NT2/D1 (cell line): ENCODE measurements at regions not wholly inside any gene's neighbourhood (a gene's known extent, or its start where the extent isn't known, plus 50 kb on each side); places are given as distances from the start of the nearest gene placed in this dataset.
"Not testable (repeated sequence)": the region's sequence is repeated elsewhere in the genome, so short reads cannot be mapped to it uniquely, and the experiment has no call there.

Experiments
- DNase-seq: peaks from one replicate; pipeline ENCODE4 v3.0.0-alpha.2; 2011; ENCODE audit warnings: low read depth, low spot score
- H3K27me3 ChIP-seq: 2 replicates; pipeline ENCODE4 v1.6.0; 2011; ENCODE audit warnings: mild to moderate bottlenecking; ENCODE audit not compliant: insufficient read length, insufficient read depth
- H3K36me3 ChIP-seq: 2 replicates; pipeline ENCODE4 v1.6.1; 2011; ENCODE audit warnings: mild to moderate bottlenecking, low read length, mixed read lengths; ENCODE audit not compliant: insufficient read depth, insufficient read length
- H3K4me1 ChIP-seq: 2 replicates; pipeline ENCODE4 v1.5.1; 2011; ENCODE audit not compliant: insufficient read depth, insufficient read length
- H3K4me3 ChIP-seq: 2 replicates; pipeline ENCODE4 v1.5.1; 2011; ENCODE audit warnings: low read depth; ENCODE audit not compliant: insufficient read length
- H3K9ac ChIP-seq: 2 replicates; pipeline ENCODE4 v1.6.0; 2011; ENCODE audit warnings: low read depth; ENCODE audit not compliant: insufficient read length
- H3K9me3 ChIP-seq: 2 replicates; pipeline ENCODE4 v1.5.1; 2011; ENCODE audit warnings: mild to moderate bottlenecking, low read length; ENCODE audit not compliant: insufficient read depth
- SUZ12 ChIP-seq: IDR thresholded peaks from 2 replicates; pipeline ENCODE4 v1.6.1; 2011; ENCODE audit not compliant: insufficient read length, insufficient read depth; ENCODE audit errors: extremely low read depth
- YY1 ChIP-seq: IDR thresholded peaks from 2 replicates; pipeline ENCODE4 v1.6.1; 2011; ENCODE audit not compliant: insufficient read length, insufficient read depth
- ZNF274 ChIP-seq: IDR thresholded peaks from 2 replicates; pipeline ENCODE4 v1.6.1; 2011; ENCODE audit warnings: mild to moderate bottlenecking, low read depth, low read length

DNA sequence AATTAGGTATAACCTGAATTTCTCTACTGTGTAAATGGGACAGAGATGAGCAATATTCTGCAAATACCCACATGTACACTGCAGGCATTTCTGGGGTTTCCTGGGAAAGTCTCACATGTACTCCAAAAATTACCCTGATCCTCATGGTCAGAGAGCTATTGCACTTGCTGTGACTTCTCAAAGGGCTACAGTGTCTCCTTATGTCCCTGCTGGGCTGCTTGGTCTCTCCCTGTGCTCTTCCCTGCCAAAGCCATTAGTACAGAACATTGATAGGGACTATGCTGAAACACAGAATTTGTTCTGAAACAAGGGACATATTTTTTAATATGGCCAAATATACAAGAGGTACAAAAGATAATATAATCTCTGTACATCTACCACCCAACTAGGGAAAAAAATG, 924.4 kb upstream of the NXPH2 start:
- Histone ChIP-seq H3K4me1 (no peaks in the 10 kb centered on the region), H3K9ac (no peak overlapping the region), H3K27me3 (no peaks in the 10 kb centered on the region), H3K9me3 (no peaks in the 10 kb centered on the region), H3K36me3 (no peaks in the 10 kb centered on the region), H3K4me3 (no peak overlapping the region)
- TF ChIP-seq ZNF274: no peak
- TF ChIP-seq SUZ12: no peak
- no peak for TF ChIP-seq YY1
- no peak for DNase-seq

GRCh38 chr2:139694327-139694726, 914.1 kb upstream of the NXPH2 start:
- Histone ChIP-seq H3K27me3 (no peaks in the 10 kb centered on the region), H3K9me3 (no peaks in the 10 kb centered on the region), H3K9ac (no peak overlapping the region), H3K4me3 (no peak overlapping the region), H3K36me3 (no peaks in the 10 kb centered on the region), H3K4me1 (no peaks in the 10 kb centered on the region)
- DNase-seq: no peak
- TF ChIP-seq SUZ12 (no peak), ZNF274 (no peak), YY1 (no peak)

DNA sequence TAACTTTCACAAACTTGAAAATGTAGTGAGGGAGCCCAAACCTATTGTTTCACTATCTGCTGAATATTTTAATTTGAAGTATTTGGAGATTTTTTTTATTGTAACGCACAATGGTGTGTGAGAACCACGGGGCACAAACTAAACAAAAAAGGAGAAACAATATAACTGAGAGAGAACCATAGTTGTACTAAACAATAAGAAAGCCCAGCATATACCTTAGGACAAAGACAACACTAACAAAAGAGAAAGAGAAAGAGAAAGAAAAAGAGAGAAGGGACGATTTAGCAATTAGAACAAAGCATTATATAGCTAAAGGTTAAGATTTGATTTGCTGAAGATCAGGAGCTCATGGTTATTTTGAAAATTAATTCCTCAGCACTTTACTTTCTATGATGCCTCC, 906.0 kb upstream of the NXPH2 start:
- H3K36me3 ChIP-seq: no peaks in the 10 kb centered on the region
- no peaks in the 10 kb centered on the region; the same call in 1 of the 2 replicates for H3K9me3 ChIP-seq
- H3K9ac ChIP-seq: no peak overlapping the region
- no peak for TF ChIP-seq ZNF274
- TF ChIP-seq YY1: no peak
- TF ChIP-seq SUZ12: no peak
- no peak overlapping the region for H3K4me3 ChIP-seq
- H3K27me3 ChIP-seq: no peaks in the 10 kb centered on the region
- no peak for DNase-seq
- H3K4me1 ChIP-seq: no peaks in the 10 kb centered on the region

- H3K9me3 ChIP-seq: no peaks in the 10 kb centered on the region; the same call in 1 of the 2 replicates
- no peak overlapping the region for H3K4me3 ChIP-seq
- H3K9ac ChIP-seq: no peak overlapping the region
- TF ChIP-seq SUZ12: no peak
- H3K27me3 ChIP-seq: no peaks in the 10 kb centered on the region
- no peak for DNase-seq
- no peaks in the 10 kb centered on the region for H3K36me3 ChIP-seq
- no peaks in the 10 kb centered on the region for H3K4me1 ChIP-seq
These were observed 905.1 kb upstream of the NXPH2 start for GRCh38 chr2:139685090-139685983.

DNA sequence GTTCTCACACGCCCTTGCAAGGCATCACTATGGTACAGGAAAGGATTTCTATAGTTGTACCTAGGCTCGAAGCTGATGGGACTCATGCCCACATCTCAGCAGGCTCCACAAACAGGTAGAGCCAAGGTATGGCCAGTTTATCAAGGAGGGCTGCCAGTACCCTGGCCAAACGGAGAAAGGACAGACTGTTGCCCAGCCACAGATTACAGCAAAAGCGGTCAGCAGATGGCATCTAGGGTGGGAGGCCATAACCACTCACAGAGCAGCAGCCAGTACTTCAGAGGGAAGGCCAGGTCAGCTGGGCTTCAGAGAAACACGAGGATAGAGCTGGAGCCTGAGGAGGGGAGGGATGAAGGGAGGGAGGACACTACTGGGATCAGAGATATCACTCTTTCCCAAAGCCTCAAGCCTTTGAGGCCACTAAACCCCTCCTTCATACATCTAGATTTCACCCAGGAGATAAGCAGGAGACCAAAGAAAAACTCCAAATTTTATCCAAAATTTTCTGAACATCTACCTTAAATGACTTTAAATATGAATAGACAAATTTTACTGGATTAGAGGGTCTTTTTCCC, 904.2 kb upstream of the NXPH2 start:
- no peak overlapping the region for H3K9ac ChIP-seq
- H3K36me3 ChIP-seq: no peaks in the 10 kb centered on the region
- H3K9me3 ChIP-seq: no peaks in the 10 kb centered on the region; the same call in 1 of the 2 replicates
- H3K4me3 ChIP-seq: no peak overlapping the region
- no peaks in the 10 kb centered on the region for H3K4me1 ChIP-seq
- H3K27me3 ChIP-seq: no peaks in the 10 kb centered on the region
- DNase-seq: no peak
- no peak for TF ChIP-seq ZNF274
- no peak for TF ChIP-seq SUZ12
- TF ChIP-seq YY1: no peak

DNA sequence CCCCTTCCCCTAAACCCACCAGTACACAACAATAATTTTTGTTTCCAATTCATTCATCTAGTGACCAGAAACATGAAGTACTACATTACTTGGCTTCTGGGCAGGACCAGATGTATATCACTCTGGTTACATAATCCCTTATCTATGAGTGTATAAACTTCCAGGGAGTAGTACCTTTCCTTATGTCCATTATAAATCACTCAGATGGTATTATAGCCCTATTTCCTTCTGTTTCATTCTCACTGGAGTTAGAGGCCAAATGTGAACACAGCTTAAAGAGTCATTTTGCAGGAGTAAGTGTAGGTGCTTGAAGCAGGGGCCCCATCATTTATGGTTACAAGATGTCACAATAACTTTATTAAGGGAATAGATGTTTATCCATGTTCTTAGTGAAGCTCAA, 894.4 kb upstream of the NXPH2 start:
- no peaks in the 10 kb centered on the region for H3K36me3 ChIP-seq
- no peak for DNase-seq
- TF ChIP-seq SUZ12 (no peak), ZNF274 (no peak), YY1 (no peak)
- H3K4me3 ChIP-seq: no peak overlapping the region
- H3K9ac ChIP-seq: no peak overlapping the region
- 0 out of 2 replicates have a peak, but pooled peaks cover 3% of the 10 kb centered on the region for H3K9me3 ChIP-seq
- no peaks in the 10 kb centered on the region for H3K27me3 ChIP-seq
- no peaks in the 10 kb centered on the region for H3K4me1 ChIP-seq

DNA sequence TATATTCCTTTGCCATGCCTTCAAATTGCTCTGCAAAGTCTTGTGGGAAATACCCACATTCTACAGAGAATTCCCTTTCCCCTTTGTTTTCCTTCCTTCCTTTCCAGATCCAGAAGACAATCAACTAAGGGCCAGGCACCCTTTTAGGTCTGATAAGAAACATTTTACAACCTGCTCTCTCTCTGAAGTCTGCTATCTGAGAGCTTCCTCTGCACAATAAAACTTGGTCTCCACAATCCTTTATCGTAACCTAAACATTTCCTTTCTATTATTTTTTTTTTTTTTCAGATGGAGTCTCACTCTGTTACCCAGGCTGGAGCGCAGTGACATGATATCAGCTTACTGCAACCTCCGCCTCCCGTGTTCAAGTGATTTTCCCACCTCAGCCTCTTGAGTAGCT, 893.3 kb upstream of the NXPH2 start:
- H3K9me3 ChIP-seq, H3K9ac ChIP-seq, H3K4me3 ChIP-seq, H3K4me1 ChIP-seq, H3K36me3 ChIP-seq, DNase-seq, H3K27me3 ChIP-seq: not testable (repeated sequence)
